Keratinocyte (primary cell): ENCODE measurements at regions not wholly inside any gene's neighbourhood (a gene's known extent, or its start where the extent isn't known, plus 50 kb on each side); places are given as distances from the start of the nearest gene placed in this dataset.

Experiments used
- DNase-seq: peaks from one replicate; pipeline ENCODE4 v3.0.0-alpha.2; 2011; ENCODE audit warnings: low read depth, missing footprints, low spot score
- FAIRE-seq: peaks from 2 replicates; lab custom pipeline; 2011; peaks lifted over from hg19 to GRCh38; lab: Jason Lieb, UNC
- H2AFZ ChIP-seq: 2 replicates; pipeline ENCODE4 v1.6.0; 2012; ENCODE audit warnings: low read length, control low read depth, inconsistent platforms; ENCODE audit not compliant: control insufficient read depth
- H3K27ac ChIP-seq: 2 replicates; pipeline ENCODE4 v1.5.1; 2011; ENCODE audit warnings: low read length; ENCODE audit not compliant: control insufficient read depth, insufficient read depth
- H3K27me3 ChIP-seq: 3 replicates; pipeline ENCODE4 v1.6.0; 2011; ENCODE audit warnings: low read length; ENCODE audit not compliant: control insufficient read depth, insufficient read depth; ENCODE audit errors: extremely low read depth
- H3K36me3 ChIP-seq, 2 experiments: 2 replicates in 1 of 2; 3 replicates in 1 of 2; pipeline ENCODE4 v1.5.1; 2011; ENCODE audit warnings: low read length in 2 of 2, mild to moderate bottlenecking in 1 of 2; ENCODE audit not compliant: control insufficient read depth in 2 of 2, insufficient read depth in 2 of 2; ENCODE audit errors: extremely low read depth in 1 of 2
- H3K4me1 ChIP-seq: 3 replicates; pipeline ENCODE4 v1.5.1; 2011; ENCODE audit warnings: low read length; ENCODE audit not compliant: control insufficient read depth, insufficient read depth; ENCODE audit errors: extremely low read depth
- H3K4me2 ChIP-seq: 3 replicates; pipeline ENCODE4 v1.6.0; 2011; ENCODE audit warnings: low read depth, low read length; ENCODE audit not compliant: control insufficient read depth, insufficient read depth; ENCODE audit errors: extremely low read depth
- H3K4me3 ChIP-seq, 3 experiments: fragments of 200-600 bp in 1 of 3; sonication (generic) in 1 of 3; 2 replicates in 2 of 3; 3 replicates in 1 of 3; pipeline ENCODE4 v1.5.1; 2011 to 2016; ENCODE audit warnings: low read length in 3 of 3, mild to moderate bottlenecking in 3 of 3, control low read depth in 2 of 3, inconsistent platforms in 1 of 3, low read depth in 1 of 3, mixed read lengths in 1 of 3, mixed run types in 1 of 3, moderate library complexity in 1 of 3; ENCODE audit not compliant: control insufficient read depth in 2 of 3, insufficient read depth in 2 of 3; ENCODE audit errors: extremely low read depth in 1 of 3
- H3K79me2 ChIP-seq: 2 replicates; pipeline ENCODE4 v1.6.0; 2012; ENCODE audit warnings: low read length; ENCODE audit not compliant: control insufficient read depth, insufficient read depth
- H3K9ac ChIP-seq: 3 replicates; pipeline ENCODE4 v1.6.0; 2011; ENCODE audit warnings: low read length; ENCODE audit not compliant: control insufficient read depth, insufficient read depth; ENCODE audit errors: extremely low read depth
- H3K9me1 ChIP-seq: 3 replicates; pipeline ENCODE4 v1.6.0; 2011; ENCODE audit warnings: low read length; ENCODE audit not compliant: control insufficient read depth, insufficient read depth; ENCODE audit errors: extremely low read depth
- H3K9me3 ChIP-seq: 2 replicates; pipeline ENCODE4 v1.5.1; 2012; ENCODE audit warnings: low read depth, low read length; ENCODE audit not compliant: control insufficient read depth
- H4K20me1 ChIP-seq: 3 replicates; pipeline ENCODE4 v1.6.0; 2011; ENCODE audit warnings: low read length; ENCODE audit not compliant: control insufficient read depth, insufficient read depth; ENCODE audit errors: extremely low read depth
- EZH2 ChIP-seq: IDR thresholded peaks from one replicate; pipeline ENCODE4 v1.6.1; 2012; ENCODE audit warnings: inconsistent platforms, mild to moderate bottlenecking, low read length, moderate library complexity
- dilution Hi-C: fragments of 300-500 bp; cut with MboI; formaldehyde crosslinking; loops from one replicate; pipeline ENCODE4 v1.7.0; 2020; ENCODE audit warnings: low sequenced_read_pairs; ENCODE audit not compliant: extremely low pct_ligation_motif_present
- TF ChIP-seq, protein P1 (sequence below), 3 experiments: IDR thresholded peaks in 1 of 3; conservative IDR thresholded peaks in 1 of 3; optimal IDR thresholded peaks in 1 of 3; 2 replicates in 2 of 3; 3 replicates in 1 of 3; pipeline versions ENCODE3 to v1.5.1; 2011; ENCODE audit warnings: low read length in 3 of 3, mild to moderate bottlenecking in 3 of 3, moderate library complexity in 2 of 3, control low read depth in 1 of 3, inconsistent platforms in 1 of 3; ENCODE audit not compliant: insufficient read depth in 2 of 3; ENCODE audit errors: extremely low read depth in 1 of 3

DNA sequence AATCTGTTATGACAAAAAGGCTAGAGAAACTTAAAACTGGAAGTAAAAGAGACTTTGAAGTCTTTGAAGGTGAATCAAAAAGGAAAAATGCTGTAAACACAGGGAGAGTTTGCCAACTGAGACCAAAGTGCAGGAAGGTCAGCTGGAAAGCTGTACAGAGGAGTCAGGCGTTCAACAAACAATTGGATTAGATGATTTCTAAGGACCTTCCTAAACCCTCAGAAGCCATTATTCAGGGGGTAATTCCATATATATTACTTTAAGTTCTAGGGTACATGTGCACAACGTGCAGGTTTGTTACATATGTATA, 156.8 kb downstream of the ZBTB18 start:
- FAIRE-seq (no peak), DNase-seq (no peak)
- Histone ChIP-seq H4K20me1 (no peaks in the 10 kb centered on the region), H3K4me3 (no peak overlapping the region), H2AFZ (no peak overlapping the region), H3K27ac (no peak overlapping the region), H3K79me2 (no peaks in the 10 kb centered on the region), H3K4me1 (peaks cover 9% of the 10 kb centered on the region), H3K36me3 (no peaks in the 10 kb centered on the region), H3K9ac (no peak overlapping the region), H3K27me3 (peaks cover 2% of the 10 kb centered on the region), H3K4me2 (no peak overlapping the region), H3K9me3 (no peaks in the 10 kb centered on the region), H3K9me1 (no peaks in the 10 kb centered on the region)
- TF ChIP-seq, protein P1, sequence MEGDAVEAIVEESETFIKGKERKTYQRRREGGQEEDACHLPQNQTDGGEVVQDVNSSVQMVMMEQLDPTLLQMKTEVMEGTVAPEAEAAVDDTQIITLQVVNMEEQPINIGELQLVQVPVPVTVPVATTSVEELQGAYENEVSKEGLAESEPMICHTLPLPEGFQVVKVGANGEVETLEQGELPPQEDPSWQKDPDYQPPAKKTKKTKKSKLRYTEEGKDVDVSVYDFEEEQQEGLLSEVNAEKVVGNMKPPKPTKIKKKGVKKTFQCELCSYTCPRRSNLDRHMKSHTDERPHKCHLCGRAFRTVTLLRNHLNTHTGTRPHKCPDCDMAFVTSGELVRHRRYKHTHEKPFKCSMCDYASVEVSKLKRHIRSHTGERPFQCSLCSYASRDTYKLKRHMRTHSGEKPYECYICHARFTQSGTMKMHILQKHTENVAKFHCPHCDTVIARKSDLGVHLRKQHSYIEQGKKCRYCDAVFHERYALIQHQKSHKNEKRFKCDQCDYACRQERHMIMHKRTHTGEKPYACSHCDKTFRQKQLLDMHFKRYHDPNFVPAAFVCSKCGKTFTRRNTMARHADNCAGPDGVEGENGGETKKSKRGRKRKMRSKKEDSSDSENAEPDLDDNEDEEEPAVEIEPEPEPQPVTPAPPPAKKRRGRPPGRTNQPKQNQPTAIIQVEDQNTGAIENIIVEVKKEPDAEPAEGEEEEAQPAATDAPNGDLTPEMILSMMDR (optimal IDR thresholded peaks at IDR 0.05 in 1 of 3, IDR thresholded peaks at IDR 0.05 in 1 of 3, conservative IDR thresholded peaks at IDR 0.05 in 1 of 3; ENCODE audit: extremely low read depth in 1 of 3, insufficient read depth in 2 of 3, low read length in 3 of 3) = no peak
- no peak for TF ChIP-seq EZH2
- dilution Hi-C loops = no loop called here

DNA sequence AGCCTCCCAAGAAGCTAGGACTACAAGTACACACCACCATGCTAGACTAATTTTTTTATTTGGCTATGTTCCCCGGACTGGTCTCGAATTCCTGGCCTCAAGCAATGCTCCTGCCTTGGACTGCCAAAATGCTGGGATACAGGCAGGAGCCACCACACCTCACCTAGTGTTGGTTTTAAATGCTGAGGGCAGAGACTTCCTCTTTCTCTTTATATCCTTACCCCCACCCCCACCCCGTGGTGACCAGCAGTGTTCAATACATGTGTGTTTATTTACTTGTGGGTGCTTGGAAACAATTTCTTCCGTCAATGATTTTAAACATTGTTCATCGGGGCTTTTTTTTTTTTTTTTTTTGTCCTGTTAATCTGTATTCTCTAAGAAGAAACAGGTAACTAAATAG, 158.9 kb downstream of the ZBTB18 start:
- no peaks in the 10 kb centered on the region for H4K20me1 ChIP-seq
- H3K27ac ChIP-seq = no peak overlapping the region
- peaks cover 2% of the 10 kb centered on the region for H3K27me3 ChIP-seq
- H3K9me1 ChIP-seq = no peaks in the 10 kb centered on the region
- TF ChIP-seq, protein P1 (optimal IDR thresholded peaks at IDR 0.05 in 1 of 3, IDR thresholded peaks at IDR 0.05 in 1 of 3, conservative IDR thresholded peaks at IDR 0.05 in 1 of 3; ENCODE audit: extremely low read depth in 1 of 3, insufficient read depth in 2 of 3, low read length in 3 of 3) = no peak
- no peak for TF ChIP-seq EZH2
- no peaks in the 10 kb centered on the region for H3K9me3 ChIP-seq
- no peak overlapping the region for H3K9ac ChIP-seq
- DNase-seq (no peak), FAIRE-seq (no peak)
- H3K79me2 ChIP-seq = no peaks in the 10 kb centered on the region
- dilution Hi-C loops = no loop called here
- H2AFZ ChIP-seq = no peak overlapping the region
- no peaks in the 10 kb centered on the region for H3K4me1 ChIP-seq
- no peak overlapping the region for H3K4me3 ChIP-seq
- H3K4me2 ChIP-seq = no peak overlapping the region
- no peaks in the 10 kb centered on the region for H3K36me3 ChIP-seq
